SK-N-DZ (cell line): ENCODE measurements at regions not wholly inside any gene's neighbourhood (a gene's known extent, or its start where the extent isn't known, plus 50 kb on each side); places are given as distances from the start of the nearest gene placed in this dataset.

Experiments used
- DNase-seq: peaks from one replicate; pipeline ENCODE4 v3.0.0-alpha.2; 2015; ENCODE audit warnings: low spot score

- DNase-seq: no peak
Observed at GRCh38 chr6:93786474-93787330, 367.3 kb upstream of the EPHA7 start.

- DNase-seq: no peak
Observed at GRCh38 chr6:93785694-93786030, 366.3 kb upstream of the EPHA7 start.

- no peak for DNase-seq
Observed at GRCh38 chr6:93784794-93785693, 365.7 kb upstream of the EPHA7 start.

GRCh38 chr6:93779086-93779841, 359.9 kb upstream of the EPHA7 start:
- no peak for DNase-seq

GRCh38 chr6:93759190-93759589, 339.8 kb upstream of the EPHA7 start:
- DNase-seq: no peak

- no peak for DNase-seq
Observed at GRCh38 chr6:93751969-93752368, 332.6 kb upstream of the EPHA7 start.

GRCh38 chr6:93749930-93750329, 330.6 kb upstream of the EPHA7 start:
- no peak for DNase-seq

- no peak for DNase-seq
Observed at GRCh38 chr6:93749191-93749590, 329.8 kb upstream of the EPHA7 start.

GRCh38 chr6:93746892-93747291, 327.5 kb upstream of the EPHA7 start:
- peak; percentile 9 for DNase-seq

GRCh38 chr6:93745306-93745705, 325.9 kb upstream of the EPHA7 start:
- no peak for DNase-seq

- no peak for DNase-seq
Observed at GRCh38 chr6:93735099-93735498, 315.7 kb upstream of the EPHA7 start.

- DNase-seq: no peak
Observed at GRCh38 chr6:93731306-93731705, 311.9 kb upstream of the EPHA7 start.

GRCh38 chr6:93728150-93728549, 308.8 kb upstream of the EPHA7 start:
- no peak for DNase-seq

- no peak for DNase-seq
Observed at GRCh38 chr6:93727447-93727846, 308.1 kb upstream of the EPHA7 start.

- peak; percentile 49 for DNase-seq
Observed at GRCh38 chr6:93721386-93722048, 302.2 kb upstream of the EPHA7 start.

GRCh38 chr6:93713974-93714373, 294.6 kb upstream of the EPHA7 start:
- DNase-seq: no peak

- no peak for DNase-seq
Observed at GRCh38 chr6:93703431-93703830, 284.1 kb upstream of the EPHA7 start.

- no peak for DNase-seq
Observed at GRCh38 chr6:93701526-93701925, 282.2 kb upstream of the EPHA7 start.

- no peak for DNase-seq
Observed at GRCh38 chr6:93685494-93685893, 266.1 kb upstream of the EPHA7 start.

GRCh38 chr6:93684339-93684738, 265.0 kb upstream of the EPHA7 start:
- DNase-seq: no peak

- no peak for DNase-seq
Observed at GRCh38 chr6:93679836-93680235, 260.5 kb upstream of the EPHA7 start.
